Activated gamma-delta T cell treated with Interleukin-2 at 50 U/mL for 16 hours (primary cell): ENCODE measurements at regions not wholly inside any gene's neighbourhood (a gene's known extent, or its start where the extent isn't known, plus 50 kb on each side); places are given as distances from the start of the nearest gene placed in this dataset.

Experiments used
- DNase-seq: peaks from one replicate; pipeline ENCODE4 v3.0.0-alpha.2; 2020

DNA sequence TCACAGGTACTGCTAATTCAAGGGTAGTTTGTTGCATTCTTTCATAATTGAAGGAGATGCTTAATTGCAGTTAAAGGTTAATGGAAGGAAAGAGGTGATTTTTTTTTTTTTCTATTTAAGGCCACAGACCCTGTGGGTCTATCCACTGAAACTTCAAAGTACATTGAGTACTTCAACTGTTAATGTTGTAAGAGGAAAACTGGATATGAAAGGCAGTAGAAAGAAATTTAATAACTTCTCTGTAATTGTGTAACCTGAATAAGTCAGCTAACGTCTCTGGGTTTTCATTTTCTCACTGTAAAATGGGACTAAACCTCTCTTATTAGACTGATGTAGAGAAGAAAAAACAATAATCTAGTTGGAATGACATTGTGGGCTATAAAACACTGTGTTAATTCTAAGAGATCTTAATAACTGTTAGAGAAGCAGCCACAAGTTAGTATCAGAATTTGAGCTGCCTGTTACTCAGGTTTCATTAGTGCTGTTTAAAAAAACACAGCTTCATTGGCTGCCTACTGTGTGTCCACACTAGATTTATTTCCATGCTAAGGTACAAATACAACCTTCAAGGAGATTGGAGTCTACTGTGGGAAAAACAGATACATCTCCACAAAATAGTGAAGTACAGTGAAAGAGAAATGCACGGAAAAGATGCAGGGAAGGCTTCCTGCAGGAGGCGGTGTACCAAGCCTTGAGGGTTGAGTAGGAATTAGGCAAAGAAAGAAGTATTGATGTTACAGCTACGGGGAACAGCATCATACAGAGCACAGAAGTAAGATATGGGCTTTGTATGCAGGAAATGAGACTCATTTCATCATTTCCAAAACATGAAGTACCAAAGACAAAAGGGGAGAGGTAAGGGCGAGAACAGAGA, 483.6 kb downstream of the TAFA4 start:
- no peak for DNase-seq

DNA sequence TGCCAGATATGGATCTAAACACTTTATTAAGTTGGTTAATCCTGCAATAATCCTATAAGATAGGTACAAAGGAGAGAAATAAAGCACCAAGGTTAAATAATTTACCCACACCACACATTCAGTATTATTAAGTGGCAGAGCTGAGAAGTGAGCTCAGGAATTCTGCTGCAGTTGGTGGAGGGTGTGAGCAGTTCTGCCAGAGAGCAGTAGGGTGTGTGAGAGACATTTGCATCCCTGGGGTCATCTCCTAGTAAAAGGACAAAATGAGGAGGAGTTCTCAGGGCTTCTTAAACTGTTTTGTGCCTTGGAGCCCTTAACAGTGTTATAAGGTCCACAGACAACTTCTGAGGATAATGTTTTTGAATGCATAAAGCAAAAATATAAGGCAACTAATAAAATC, 484.5 kb downstream of the TAFA4 start:
- no peak for DNase-seq

DNA sequence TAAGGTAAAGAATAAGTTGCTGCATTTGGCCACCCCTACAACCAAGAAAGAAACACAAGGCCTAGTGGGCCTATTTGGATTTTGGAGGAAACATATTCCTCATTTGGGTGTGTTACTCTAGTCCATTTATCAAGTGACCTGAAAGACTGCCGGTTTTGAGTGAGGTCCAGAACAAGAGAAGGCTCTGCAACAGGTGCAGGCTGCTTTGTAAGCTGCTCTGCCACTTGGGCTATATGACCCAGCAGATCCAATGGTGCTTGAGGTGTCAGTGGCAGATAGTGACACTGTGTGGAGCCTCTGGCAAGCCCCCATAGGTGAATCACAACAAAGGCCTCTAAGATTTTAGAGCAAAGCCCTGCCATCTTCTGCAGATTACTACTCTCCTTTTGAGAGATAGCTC, 491.3 kb downstream of the TAFA4 start:
- DNase-seq = no peak

DNA sequence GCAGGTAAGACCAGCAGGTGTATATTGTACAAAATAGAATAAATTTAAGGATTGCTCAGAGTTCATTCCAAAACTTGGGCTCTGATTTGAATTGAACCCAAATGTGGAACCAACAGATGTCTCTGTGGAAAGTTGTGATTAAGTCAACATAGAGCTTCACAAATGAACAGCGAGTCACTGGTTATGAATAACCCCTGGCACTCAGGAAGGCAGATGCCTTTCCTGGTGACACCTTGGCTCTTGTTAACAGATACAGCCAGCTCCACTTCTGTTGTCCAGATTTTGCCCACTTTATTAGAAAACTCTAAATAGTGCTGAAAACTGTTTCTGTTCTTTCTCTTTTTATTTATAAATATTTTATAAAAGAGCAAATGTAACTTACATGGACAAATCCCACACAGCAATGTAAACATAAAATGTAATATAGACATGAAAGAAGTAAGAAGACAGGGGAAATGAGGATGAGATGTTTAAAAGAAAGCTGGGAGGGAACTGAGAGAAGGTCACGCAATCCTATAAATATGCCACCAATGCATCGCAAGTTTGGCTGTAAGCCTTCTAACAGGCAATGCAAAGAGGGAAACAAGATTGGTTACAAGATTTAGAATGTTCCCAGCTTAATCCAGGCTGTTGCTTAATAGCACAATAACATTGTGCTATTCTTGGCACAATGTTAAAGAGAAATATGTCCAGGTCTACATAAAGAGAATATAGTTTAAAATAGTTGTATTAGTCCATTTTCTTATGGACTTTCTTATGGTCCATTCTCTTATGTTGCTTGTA, 495.5 kb downstream of the TAFA4 start:
- no peak for DNase-seq

DNA sequence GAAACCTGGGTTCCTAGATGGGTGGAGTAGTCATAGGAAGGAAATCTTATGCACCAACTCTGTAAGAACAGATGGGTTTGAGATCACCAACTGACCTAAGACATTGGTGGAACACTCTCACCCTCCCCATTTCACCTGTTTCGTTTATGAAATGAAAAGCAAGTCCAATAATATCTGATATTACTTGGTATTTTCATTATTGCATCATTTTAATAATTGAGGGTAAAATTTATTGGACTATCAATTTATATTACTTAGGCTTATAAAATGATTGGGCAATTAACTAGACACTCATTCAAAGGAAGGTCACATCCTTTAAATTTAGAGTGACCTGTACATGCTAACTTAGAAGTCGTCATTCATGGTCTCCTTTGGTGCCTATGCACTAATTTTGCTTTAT, 503.9 kb downstream of the TAFA4 start:
- no peak for DNase-seq

DNA sequence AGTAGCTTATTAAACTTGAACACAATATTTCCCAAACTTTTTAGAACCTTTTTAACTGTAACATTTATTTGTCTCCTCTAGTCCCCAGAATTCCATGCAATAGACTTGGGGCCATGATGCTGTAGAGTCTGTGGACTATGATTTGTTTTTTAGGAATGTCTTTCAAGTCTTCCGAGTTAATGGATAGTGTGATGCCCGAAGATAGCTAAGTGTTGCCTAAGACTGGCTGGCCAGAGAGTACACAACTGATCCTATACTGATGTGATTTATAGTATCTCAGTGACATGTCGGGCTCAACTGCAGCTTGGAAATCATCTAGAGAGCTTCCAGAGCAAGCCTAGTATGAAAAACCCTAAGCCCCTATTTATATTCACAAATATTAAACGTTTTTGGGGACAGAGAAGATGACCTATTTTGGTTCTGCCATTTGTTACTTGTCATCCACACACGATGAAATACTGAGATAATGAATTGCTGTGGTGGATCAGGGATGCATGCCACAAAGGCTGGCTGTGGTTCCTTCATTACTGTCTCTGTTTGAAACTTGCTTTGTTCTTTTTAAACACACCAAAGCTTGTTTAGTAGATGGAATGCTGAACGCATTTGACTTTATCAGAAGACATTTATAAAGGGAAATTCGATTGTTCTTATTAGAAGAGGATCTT, 507.4 kb downstream of the TAFA4 start:
- no peak for DNase-seq

DNA sequence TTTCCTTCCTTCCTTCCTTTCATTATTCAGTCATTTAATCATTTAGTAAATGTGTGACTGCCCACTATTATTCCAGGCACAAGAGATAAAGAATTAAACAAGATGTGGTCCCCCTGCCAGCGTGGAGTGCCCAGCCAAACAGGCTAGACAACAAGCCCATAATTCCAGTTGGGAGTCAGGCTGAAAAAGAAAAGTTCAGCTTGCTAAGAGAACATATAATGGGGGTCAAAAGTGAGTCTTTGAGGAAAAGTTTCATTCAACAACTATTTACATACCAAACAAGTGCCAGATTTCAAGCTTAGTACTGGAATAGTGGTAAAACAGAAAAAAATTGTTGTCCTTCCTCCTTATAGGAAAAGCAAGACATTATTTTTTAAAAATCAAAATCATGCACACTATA, 523.7 kb downstream of the TAFA4 start:
- no peak for DNase-seq

DNA sequence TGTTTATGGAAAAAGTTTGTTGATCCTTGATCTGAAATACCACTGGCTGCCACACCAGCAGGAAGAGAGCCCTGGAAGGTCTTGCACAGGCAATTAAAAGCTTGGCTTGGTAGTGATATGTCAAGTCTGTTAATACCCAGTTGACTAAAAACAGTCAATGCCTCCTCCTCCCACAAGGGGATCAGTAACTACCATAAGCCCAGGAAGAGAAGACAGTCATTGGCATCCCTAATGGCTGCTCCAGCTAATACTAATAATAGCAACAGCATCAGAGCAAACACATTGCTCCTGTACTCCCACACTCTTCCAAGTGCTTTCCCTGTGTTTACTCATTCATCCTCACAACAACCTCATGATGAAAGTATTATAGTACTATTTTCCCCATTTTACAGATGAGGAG, 528.6 kb downstream of the TAFA4 start:
- DNase-seq = no peak

DNA sequence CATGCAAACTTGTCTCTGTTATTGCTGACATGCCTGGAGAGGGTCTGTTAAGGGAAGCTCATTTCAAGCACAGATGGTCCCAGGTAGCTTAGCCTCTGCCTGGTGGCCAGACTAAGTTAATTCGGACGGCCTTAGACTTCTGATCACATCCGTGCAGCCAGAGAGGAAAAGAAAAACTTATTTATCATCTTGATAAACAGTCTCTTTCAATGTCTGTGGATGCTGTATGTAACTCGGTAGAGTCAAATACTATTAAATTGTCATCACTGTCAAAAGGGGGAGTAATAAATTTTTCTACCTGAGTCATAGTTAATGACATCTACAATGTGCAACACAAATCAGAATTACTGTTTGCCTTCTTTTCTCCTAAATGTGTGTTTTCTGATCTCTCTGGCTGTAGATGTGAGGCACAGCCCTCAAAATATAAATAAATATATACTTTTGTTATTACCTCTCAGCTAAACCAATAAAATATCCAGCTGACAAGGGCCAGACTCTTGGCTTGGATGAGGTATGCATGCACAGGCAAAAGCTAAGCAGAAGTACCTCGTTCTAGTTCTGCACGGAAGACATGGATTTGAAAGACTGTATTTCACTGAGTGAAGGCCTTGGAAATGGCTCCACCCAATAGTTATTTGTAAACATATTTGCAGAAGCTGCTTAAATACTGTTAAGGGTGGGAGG, 530.0 kb downstream of the TAFA4 start:
- no peak for DNase-seq

DNA sequence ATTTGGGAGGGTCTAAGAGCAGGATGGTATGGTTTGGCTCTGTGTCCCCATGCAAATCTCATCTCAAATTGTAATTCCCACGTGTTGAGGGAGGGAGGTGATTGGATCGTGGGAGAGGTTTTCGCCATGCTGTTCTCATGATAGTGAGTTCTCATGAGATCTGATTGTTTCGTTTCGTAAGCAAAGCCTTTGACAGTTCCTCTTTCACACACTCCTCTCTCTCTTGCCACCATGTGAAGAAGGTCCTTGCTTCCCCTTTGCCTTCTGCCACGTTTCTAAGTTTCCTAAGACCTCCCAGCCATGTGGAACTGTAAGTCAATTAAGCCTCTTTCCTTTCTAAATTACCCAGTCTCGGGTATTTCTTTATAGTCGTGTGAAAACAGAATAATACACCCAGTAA, 553.7 kb downstream of the TAFA4 start:
- DNase-seq = no peak

DNA sequence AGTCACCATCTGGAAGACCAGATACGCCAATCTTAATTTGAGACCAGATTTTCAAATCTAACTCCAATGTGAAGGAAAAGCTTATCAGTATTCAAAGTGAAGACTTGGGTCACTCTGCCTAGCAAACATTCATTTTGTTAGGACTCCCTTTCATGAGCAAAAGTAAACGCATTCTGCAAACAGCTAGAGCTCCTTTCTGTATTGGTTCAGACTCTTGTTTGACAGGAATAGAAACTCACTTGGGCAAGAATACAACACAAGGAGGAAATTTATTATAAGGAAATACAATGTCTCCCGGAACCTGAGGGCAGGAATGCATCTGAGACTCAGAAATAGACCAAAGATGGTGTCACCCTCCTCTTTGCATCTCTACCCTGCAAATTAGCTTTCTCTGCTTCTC, 558.6 kb downstream of the TAFA4 start:
- DNase-seq = no peak

DNA sequence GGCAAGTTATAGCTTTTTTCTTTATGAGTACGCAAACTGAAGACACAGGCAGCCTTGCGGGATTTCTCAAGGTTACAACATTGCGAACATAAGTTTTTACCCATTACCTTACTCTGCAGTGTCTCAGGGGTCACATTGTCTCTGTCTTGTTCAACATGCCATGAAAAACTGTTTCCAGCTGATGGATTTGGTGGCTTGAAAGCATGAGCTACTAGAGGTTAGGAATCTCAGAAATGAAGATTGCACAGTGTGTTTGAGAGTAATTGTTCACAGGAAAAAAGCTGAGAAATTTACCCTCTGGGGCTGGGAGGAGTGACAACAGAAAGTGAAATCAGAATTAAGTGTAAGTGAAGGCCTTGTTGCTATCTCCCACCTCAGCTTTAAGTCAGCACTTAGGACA, 568.6 kb downstream of the TAFA4 start:
- DNase-seq = no peak

DNA sequence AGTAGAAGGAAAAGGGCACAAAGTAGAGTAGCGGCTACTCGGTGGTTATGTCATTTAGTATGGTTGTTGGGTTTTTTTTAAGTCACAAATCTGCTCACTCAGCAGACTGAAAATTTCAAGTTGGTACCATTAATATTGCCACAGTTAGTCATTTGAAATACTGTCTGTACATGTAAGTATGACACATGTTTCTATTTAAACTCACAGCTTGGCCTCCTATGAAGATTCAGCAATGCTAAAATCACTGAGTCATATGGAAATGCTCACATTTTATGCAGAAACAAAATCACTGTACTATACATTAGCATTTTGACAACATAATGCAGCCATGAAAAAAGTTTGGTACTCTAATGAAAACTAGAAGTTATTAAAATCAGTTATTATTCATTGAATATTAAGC, 571.9 kb downstream of the TAFA4 start:
- DNase-seq = no peak

DNA sequence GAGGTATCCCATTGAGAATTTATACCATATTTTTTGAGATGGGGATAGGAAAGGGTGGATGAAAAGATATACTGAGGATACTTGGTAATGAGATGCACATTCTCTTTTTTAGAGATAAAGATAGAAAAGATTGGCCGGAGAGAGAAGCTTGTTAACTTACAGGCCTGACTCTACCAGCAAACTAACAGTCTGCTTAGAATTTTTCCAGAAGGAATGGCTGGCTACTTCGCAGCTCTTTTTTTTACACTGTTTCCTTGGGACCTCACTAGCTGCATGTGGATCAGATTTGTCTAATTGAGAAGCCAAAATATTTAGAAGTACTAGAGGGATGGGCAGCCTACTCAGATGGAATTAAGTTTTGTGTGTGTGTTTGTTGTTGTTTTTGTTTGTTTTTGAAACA, 586.6 kb downstream of the TAFA4 start:
- DNase-seq = no peak

DNA sequence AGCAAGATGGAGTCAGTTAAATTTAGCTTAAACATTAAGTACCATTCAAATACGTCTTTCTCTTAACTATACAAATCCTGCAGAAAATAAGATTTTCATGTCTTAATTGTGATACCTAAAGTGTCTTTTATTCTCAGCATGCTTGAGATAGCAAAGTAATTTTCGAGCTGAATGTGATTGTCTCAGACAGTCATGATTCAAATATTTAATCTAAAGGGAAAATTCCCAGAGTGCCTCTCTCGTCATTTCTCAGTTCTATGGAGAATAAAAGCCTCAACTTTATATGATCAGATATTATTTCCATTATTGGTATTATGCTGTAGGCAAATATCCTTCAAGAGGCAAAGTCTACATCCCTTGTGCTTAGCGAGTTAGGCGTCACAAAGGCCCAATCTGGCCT, 589.9 kb downstream of the TAFA4 start:
- no peak for DNase-seq

DNA sequence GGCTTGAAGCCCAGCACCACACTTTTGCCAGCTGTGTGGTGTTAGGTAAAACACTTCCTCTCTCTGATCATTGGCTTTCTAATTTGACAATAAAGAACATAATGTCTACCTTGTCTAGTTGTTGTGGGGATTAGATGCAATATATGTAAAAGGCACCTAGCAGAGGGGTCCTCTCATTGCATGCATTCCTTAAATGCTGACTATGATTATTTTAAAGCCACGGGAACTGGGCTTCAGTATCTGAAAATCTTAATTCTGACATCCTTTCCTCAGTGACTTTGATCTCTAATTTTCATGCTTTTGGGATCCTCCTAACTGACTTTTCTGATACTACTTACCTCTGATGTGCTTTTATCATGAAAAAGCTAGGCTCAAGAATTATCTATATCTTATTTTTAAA, 596.3 kb downstream of the TAFA4 start:
- DNase-seq = no peak

DNA sequence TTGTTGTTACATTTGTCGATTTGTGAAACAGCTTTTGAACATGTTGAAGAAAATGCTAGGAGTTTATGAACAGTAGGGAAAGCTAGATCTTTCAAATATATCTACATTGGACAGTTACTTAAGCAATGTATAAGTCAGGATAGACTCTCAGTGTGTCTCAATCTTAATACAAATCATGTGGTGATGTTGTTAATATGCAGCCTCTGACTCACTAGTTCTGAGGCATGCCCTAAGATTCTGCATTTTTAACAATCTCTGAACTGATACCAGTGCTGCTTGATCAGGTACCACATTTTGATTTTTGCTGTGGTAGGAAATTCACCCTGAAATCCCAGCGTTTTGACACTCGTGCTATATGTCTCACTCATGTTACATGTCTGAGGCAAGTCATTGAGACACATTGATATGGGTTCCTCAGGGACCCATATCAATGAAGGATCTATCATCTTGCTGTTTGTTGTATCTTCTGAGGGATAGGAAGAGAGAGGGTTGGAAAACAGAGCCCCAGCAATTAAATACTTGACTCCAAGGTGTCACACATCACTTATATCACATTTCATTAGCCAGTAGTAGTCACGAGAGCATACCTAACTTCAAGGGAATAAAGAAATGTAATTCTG, 597.9 kb downstream of the TAFA4 start:
- no peak for DNase-seq

DNA sequence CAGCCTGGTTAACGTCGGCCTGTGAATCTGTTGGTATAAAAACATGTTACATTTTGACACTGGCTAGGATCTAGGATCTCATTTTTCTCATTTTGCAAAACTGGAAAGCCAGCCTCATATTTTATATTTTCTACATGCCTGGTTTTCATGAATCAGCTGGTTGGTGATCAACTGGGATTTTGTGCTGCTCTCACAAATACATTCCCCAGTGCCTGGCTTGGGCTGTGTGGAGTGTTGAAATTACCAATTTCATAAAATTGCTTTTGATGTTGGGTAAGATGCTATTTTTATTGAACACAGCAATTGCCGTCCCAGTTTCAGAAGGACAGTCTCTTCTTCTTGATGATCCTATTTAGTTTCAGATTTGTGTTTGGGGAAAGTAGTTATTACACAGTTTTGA, 604.3 kb downstream of the TAFA4 start:
- DNase-seq = no peak

DNA sequence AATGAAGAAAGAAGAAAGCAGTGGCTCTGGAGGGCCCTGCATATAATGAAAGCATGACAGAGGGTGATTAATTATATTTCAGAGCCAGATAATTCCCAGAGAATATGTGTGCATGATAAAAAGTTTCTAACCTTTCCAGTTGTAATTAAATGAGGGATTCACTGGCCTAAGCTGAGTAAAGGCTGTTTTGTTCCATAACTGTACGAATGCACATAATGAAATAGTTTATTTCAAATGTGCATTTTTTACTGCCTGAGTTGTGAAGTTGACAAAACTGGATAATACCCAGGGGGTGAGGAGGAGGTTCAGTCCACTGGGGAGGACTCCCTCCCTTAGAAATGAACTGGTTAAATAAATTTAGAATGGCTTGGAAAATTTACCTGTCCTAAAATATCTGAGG, 616.4 kb downstream of the TAFA4 start:
- DNase-seq = no peak

DNA sequence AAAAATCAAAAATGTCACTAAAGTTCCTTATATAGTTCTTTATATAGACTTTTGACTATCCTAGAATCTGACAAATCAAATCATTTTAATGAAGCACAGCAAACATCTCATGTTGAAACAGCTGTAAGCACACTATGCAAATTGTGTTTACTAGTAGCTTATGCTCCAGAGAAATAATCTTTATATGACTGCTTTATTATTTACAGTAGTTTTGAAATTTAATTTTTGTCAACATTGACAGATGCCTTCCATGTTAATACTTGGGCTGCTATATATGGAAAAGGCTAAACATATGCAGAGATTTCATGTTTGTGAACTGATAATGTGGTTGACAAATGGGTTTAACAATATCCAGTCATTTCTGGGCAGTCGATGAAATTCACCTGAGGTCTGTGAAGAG, 616.8 kb downstream of the TAFA4 start:
- no peak for DNase-seq

DNA sequence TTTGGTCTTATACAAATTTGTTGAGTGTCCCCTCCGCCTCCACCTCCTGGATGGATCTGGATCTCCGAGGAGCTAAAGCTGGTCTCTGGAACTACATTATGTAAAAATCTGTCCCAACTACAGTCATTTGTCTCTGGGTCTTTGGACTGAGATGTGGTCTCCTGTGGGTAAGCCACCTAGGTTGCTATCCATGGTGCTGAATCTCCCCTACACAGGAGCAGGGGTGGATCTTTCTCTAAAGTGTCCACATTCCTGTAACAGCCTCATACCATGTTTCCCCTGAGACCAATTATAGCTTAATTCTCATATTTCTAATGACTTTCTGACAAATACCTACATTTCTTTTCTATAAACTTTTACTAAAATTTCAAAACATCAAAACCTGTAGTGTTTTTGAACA, 625.8 kb downstream of the TAFA4 start:
- DNase-seq = no peak

DNA sequence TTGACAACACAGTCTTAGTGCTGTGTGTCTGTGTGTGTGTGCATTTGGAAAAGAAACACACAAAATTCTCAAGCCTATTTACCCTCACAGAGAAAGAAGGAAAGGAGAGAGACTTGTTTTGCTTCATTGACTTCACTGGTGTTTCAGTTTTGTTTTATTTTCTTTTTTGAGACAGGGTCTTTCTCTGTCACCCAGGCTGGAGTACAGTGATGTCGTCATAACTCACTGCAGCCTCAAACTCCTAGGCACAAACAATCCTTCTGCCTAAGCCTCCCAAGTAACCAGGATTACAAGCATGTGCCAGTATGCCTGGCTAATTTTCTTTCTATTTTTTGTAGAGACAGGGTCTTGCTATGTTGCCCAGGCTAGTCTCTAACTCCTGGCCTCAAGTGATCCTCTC, 636.9 kb downstream of the TAFA4 start:
- no peak for DNase-seq

DNA sequence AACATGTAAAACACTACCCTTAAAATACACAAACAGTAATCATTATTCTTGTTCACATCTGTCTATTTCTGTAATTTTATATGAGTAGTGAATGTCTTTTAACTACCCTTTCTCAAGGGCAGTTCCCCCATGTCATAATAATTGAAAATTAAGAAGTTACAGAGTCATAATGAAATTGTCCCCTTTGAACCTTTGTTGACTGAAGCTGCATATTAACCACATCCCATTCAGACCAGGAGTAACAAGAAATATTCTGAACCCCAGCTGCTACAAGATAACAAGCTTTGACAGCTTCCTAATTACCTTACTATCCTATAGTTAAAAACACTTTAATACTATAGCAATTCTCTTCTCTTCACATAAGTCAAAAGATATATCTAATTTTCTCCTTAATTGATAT, 635.9 kb upstream of the SUCLG2 start:
- DNase-seq = no peak
